Activated CD4-positive, alpha-beta T cell treated with anti-CD3 and anti-CD28 coated beads for 4 hours (primary cell): ENCODE measurements at regions not wholly inside any gene's neighbourhood (a gene's known extent, or its start where the extent isn't known, plus 50 kb on each side); places are given as distances from the start of the nearest gene placed in this dataset.

Experiments
- DNase-seq, 2 donors: peaks; one replicate each; pipeline ENCODE4 v3.0.0-alpha.2; 2020

DNA sequence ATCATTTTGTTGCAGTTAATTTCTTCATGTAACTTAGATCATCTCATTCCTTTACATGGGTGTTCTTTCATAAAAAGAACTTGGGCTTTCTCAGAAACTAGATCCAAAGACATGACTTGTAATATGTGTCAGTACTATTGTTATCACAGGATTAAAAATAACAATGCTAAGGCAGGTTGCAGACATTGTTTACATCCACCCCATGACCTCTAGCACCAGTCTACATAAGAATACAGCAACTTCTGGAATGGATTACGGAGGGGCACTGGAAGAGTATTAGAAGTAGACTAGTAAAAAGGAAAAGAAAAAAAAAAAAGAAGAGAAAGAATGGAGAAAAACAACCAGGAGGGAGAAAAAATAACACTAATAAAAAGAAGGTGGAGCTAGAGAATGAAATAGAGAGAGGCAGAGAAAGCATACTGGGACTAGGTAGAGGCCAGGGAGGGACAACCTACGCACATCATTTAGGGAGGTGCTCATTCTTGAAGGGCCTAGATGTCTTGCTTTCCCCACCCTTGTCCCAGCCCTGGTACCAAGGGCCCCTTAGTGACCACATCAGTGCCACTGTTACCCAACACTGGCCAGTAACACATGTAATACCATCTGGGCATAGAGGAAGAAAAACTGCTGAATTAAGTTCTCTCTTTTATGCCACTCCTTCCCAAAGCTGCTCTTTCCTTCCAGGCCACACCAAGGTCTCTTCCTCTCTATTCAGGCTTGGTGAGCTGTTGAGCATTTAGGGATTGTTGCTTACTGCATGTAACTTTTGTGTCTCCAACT is 70.6 kb upstream of the KLF7 start:
- no peak for DNase-seq

DNA sequence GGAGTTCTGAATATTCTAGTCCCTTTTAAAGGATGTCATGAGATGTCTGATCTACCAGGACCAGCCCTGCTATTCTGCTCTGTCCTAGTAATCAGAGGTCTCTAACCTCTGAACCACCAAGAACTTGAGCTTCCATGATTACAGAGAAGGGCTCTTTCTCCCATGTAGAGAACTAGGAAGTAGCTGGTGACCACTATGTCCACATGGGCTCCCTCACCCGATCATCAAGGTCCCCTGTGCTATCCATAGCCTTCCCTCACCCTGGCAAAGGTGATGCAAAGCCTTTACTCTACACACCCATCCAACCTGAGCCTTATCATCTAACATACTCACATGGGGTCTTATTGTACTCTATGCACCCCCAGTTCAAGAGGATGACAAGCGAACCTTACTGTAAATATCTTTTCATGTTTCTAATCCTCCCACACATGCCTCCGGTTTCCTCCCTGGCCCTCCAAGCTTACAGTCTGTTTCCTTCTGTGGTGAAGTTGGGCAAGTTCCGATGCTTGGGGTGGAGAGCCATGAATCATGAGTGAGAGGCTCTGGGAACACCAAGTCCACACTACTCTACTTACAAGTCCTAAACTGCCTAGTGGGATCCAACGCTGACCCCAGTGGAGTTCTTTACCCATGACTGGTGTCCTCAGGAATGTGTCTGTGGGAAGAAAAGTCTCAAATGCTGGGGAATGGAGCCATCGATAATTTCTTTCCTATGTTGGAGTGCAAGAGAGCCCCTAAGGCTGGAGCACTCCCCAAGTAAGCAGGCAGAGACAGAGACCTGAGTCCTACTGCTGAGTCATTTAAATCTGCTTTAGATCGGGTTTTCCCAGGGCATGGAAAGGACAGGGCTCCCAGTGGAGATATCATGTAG is 73.3 kb upstream of the KLF7 start:
- peak; percentile 12 to 15 for DNase-seq

DNA sequence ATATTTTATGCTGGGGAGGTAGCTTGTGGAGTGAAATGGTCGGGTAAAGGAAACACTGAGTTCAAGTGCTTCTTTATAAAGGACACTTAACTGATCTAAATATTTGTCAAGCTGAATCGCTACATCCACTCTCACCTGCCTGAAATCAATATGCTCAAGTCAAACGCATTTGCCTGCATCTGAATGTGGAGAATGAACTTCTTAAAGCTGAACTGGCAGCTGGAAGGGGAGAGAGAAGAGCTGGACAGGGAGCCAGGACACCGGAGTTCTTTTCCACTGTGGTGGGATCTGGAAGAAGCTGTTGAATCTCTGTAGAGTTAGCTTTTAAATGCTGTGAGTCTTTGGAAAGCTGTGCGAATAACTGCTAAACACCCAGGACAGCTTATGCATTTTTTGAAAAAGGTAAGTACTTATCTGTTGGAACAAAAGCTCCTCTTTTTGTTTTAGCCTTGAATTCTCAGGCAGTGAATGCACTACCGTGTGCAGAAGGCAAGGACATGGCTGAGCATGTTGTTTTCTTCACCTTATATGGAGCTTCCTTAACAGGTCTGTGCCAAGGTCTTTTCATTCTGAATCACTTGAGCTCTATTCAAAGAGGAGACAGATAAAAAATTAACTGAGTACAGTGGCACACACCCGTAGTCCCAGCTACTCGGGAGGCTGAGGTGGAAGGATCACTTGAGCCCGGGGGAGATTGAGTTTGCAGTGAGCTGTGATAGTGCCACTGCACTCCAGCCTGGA is 74.2 kb upstream of the KLF7 start:
- DNase-seq, result no peak

DNA sequence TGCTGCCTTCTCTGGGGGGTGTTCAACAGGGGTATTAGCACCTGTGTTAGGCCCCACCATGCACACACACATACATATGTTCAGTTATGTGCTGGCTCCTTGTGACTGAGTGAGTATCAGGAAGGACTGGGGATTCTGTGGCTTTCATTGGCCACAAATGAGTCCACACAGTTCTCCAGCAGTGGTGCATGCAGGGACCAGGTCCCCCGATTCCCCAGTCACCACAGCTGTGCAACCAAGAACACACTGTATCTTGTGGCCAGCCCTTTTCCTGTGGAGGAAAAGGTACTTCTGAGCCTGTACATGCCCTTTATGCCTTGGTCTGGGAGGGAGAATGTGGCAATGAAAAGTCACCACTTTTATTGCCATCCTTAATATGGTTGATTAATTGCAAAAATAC is 74.9 kb upstream of the KLF7 start:
- no peak for DNase-seq

DNA sequence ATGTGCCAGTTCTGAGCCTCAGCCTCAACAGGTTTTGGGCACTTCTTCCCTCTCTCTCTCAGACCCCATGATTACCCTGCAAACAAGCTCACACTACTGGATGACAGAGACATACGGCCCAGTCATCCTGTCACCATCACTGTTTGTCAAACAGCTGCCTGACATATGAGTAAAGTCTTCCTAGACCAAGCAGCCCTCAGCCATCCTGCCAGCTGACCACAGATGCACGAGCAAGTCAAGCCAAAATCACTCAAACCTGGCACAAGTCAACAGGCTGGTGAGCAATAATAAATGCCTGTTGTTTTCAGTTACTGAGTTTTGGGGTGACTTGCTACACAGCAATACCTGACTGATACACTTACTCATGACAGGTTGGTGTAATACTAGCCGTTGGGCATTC is 75.5 kb upstream of the KLF7 start:
- no peak for DNase-seq

DNA sequence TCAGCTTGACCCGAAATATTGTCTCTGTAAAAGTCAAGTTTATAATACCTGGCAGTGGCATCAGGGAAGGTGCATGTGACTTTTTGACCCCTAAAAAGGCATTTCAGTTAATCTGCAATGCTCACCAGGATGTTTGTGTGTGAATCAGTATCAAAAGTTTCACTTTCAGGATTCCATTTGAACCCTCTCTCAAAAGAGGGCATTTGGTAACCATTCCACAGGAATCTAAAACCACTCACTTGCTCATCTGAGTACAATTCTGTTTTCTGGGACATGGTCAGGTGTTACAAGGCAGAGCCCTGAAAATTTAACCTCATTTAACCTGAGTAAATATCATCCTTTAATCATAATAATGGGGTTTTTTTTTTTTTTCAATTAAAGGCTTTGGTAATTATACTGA is 77.9 kb upstream of the KLF7 start:
- no peak for DNase-seq

DNA sequence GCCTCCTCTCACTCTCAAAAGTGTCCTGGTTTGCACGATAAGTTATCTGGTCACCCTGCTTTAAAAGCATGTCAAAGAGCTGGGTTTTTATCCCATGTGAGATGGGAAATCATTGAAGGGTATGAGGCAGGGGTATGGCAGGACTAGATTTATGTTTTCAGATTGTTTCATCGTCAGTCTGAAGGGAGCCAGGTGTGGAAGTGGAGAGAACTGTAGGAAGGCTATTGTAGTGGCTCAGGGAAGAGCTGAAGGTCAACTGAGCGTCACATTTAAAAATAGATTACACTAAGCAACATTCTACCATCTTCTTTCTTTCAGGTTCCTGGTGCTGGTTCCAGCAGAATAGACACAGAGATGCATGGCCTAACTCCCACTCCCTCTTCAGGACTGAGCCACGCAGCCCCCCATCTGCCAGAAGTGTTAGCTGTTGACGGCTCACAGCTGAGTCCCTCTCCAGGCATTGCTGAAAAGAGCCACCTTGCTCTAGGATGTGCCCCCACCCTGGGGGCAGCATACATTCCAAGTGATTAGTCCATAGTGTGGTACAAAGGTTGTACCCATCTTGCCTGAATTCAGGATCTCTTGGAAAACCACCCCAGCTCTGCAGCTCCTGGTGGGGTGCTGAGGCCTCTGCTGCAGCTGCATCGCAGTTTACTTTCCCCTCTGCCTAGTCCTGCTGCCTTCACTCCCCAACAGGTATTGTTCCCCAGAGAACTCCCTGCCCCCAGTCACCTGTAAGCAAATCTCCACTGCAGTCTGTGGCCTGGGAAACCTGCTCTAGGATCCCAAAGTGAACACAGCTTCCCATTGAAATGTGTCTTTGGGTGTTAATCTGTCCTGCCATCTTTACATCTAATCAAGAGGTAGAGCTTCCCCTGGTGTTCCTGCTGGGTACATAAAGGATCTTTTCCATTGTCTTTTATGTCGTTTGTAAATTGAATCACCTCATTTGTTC is 79.5 kb upstream of the KLF7 start:
- DNase-seq, result no peak

DNA sequence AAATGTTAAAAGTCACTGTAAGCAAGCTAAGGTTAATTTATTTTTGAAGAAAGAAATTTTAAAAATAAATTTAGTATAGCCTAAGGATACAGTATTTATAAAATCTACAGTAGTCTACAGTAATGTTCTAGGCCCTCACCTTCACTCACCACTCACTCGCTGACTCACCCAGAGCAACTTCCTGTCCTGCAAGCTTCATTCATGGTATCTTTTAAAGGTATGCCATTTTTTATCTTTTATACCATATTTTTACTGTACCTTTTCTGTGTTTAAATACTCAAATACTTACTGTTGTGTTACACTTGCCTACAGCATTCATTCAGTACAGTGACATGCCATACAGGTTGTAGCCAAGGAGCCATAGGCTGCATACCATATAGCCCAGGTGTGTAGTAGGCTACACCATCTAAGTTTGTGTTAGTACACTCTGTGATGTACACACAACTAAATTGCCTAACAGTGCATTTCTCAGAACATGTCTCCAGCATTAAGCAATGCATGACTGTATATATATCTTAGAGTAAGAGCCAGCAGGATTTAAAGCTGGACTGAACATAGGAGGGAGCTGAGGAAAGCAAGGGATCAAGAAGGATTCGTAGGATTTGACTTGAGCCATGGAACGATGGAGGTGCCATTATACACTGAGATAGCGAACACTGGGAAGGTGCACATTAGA is 83.1 kb upstream of the KLF7 start:
- no peak for DNase-seq

DNA sequence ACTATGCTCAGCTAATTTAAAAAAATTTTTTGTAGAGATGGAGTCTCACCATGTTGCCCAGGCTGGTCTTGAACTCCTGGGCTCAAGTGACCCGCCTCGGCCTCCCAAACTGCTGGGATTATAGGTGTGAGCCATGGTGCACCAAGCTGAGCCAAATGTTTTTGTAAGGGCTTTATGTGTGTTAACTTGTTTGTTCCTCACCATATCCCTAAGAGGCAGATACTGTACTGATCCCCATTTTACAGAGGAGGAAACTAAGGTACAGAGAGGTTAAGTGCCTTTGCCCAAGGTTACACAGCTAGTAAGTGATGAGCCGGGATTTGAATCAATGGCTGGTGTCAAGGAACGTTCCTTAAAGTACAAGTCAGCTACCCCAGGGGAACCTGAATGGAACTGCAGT is 85.3 kb upstream of the KLF7 start:
- no peak for DNase-seq

DNA sequence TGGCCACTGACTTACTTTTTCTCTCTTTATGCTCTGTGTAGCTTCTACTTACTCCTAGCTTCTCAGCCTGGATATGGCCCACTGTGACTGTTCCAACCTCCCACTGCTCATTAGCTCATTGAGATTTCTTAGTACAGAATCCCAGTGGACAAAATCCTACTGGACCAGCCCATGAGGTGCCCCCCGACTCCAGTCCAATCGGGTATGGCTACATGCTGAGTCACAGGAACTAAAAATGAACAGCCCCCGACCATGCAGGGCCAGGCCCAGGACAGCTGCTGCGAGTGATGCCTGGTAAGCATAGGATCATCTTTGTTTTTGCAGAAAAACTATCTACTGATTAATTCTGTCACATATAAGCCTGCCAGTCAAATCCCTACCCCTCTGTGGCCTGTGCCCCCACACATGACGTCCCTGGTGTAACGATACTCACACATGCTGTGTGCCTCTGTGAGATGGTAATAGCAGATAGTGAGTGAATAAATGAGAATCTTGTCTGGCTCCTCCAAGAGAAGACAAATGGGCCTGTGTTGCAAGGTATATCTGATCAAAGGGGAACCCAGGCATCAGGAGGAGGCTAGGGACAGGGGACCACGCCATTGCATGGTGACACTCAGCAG is 85.9 kb upstream of the KLF7 start:
- no peak for DNase-seq

DNA sequence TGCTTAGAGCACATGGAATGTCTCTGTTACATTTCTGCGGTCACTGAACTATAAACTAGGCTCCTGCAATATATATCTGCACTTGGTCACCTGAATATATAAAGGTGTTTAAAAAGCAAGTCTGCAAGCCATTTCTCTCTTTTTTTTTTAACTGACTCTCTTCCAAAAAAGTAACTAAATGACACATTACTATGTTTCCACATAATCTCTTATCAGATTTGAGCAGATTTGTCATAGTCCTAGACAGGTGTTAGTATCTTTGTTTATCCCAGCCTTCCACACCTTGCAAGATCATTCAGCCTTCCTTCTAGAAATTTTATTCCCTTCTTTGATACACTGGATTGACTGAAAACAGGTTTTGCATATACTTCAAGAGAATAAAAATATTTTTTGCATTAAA is 86.7 kb upstream of the KLF7 start:
- DNase-seq, result no peak

DNA sequence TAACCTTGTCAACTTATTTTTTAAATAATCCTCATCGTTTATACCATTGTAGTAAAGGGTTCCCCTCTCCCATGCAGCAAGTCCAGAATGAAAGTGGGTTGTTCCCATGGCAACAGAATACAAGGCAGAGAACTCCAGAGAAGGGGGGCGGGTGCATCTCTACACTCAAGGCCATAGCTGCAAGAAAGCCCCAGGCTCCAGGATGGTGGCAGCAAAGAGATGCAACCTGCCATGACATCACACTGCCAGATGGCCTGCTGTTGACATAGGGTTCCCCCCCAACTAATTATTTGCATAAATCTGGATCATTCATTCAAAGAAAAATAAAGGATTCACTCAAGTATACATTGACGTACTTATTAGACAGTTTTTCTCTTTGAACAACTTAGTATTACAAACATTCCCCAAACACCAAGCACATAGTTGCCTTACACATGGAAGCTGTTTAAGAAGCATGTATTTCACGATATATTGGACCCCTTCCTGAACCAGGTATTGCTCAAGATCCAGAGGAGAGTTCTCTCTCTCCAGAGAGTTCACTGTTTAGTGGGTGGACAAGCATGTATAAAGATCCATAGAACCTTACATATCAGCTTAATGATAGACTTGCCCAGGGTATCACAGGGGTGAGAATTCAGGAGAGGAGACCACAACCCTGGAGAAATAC is 87.4 kb upstream of the KLF7 start:
- DNase-seq, result no peak

DNA sequence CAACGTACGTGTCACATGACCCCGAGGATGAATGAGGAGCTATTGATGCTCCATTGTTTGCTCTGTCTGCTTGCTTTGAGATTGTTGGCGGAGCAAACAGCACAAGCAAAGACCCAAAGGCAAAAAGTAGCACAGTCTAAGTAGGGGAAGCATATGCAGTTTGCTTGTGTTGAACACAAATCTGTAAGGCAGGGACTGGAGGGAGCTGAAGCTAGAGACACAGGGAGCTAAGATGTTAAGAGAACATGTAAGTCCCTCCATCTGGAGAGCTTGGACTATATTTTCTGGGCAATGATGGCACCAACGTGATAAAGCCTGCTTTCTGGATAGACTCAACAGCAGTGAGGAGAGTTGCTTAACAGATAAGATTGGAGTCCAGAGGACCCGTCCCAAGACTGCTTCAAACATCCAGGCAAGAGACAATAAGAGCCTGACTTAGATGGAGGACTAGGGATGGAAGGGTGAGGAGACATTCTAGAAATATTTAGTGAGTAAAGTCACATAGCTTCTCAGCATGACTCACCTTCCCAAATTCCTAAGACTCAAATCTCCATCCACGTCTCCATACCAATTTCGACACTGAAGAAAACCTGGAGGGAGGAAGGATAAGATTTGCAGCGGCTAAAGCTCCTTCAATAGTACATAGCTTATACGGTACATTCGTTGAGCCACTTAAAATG is 88.1 kb upstream of the KLF7 start:
- no peak for DNase-seq

DNA sequence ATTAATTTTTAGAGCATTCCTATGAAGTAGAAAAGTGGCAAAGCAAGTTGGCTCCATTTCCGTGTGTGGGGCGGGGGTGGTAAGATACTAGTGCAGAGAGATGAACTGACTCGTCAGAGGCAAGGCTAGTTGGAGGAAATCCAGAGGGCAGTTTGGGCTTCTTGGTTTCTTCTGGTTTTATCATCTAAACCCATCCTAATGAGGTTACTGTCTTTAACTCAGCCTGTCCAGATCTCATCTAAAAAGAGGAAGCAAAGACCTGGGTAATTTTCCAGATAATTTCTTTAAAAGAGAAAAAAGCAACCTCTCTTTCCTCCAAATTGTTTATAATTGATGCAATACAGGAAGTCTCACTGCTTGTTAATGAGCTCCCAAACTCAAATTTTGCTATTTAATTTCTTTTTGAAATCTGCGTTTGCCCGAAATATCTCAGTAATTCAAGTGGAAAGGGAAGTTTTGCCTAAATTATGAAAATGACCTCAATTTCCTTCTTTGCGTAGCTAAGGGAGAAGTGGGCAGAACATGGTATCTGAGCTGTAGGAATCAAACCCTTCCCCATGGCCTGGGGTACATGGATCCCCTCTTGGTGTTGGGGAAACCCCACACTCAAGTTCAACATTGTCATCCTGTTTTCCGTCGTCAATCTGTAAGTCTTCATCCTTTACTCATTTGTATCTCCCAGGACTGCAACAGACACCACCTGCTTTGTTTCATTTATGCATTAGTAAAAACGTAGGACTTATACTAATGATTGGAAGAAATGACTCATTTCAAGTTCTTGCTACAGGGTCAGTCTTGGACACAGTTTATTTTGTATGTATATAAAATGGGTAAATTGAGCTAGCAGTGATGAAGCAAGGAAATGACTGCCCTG is 89.1 kb upstream of the KLF7 start:
- no peak for DNase-seq

DNA sequence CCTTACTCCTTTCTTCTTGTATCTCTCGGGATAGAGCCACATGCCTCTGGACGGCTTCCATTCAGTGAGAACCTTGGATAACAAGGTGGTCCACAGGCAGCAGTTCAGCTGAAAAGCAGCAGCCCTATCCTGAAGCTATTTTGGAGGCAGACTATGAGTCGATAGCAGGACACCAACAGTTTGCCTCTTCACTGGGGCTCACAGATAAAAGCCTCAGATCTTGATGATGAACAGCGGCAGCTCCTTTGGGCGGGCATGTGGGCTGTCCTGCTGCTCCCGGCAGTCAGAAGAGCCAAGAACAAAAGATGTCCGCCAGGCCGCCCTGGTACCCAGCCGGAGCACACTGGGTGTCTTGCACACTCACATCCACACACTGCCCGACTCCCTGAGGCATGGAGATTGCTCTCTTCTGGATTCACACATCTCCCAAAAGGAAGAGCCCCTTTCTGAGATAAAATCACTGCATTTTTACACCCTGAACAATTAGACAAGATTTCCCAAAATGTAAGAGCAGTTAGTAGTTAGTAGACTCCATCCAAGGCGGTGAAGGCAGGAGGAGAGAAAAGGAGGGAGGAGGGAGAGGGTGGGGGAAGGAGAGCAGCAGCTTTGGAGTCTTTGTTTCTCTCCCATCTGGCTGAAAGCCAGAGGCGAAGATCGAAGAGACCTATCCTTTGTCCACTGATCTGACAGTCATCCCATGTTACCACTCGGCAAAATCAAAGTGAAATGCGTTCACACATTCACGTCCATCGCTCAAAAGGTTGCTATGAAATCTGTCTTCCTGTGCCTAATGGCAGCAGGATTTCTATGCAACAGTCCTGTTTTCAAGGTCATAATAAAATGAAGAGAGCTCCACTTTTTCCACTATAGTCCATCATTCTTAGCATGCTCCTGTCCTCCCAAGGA is 90.1 kb upstream of the KLF7 start:
- DNase-seq, result no peak

DNA sequence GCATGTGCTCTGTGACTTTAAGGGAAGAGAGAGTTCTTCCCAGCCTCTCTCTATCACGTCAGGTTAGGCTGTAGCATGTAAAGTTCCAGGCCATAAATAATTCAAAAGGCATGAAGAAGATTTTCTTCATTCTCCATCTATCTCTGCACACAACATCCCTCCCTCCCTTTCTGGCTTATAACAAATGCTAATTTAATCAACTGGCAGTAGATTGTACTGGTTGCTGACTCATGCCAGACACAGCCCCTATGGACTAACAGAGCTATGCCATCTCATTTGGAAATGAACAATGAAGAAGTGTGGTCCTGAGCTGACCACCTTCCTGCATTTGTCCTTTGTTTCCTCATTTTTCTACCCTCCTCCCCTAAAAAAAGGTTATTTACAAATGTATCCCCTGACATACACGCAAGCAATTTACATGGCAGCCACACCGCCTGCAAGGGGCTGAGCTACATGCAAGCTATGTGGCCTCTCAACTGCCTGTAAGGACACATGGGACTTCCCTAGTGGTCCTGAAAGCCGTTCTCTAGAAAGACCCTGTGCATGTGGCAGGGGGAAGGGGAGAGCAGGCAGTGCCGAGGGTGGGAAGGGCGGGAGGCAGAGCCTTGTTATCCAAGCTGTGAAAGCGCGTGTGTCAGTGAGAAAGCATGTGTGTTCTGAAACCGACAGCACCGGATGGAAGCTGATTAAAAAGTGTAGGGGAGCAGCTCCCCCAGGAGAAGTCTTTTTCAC is 90.9 kb upstream of the KLF7 start:
- DNase-seq, result no peak
